Kidney epithelial cell (primary cell): ENCODE measurements at regions not wholly inside any gene's neighbourhood (a gene's known extent, or its start where the extent isn't known, plus 50 kb on each side); places are given as distances from the start of the nearest gene placed in this dataset.

Experiments used
- DNase-seq: peaks from one replicate; pipeline ENCODE4 v3.0.0-alpha.2; 2010; ENCODE audit warnings: low read depth
- H3K27me3 ChIP-seq: 2 replicates; pipeline ENCODE4 v1.6.0; 2011; ENCODE audit warnings: low read length; ENCODE audit not compliant: control insufficient read depth, insufficient read depth
- H3K36me3 ChIP-seq: 2 replicates; pipeline ENCODE4 v1.5.1; 2011; ENCODE audit warnings: low read length; ENCODE audit not compliant: control insufficient read depth, insufficient read depth
- H3K4me3 ChIP-seq: 2 replicates; pipeline ENCODE4 v1.5.1; 2011; ENCODE audit warnings: low read depth, mild to moderate bottlenecking, control low read depth, low read length
- CTCF ChIP-seq: IDR thresholded peaks from 2 replicates; pipeline ENCODE4 v1.5.1; 2011; ENCODE audit warnings: mild to moderate bottlenecking, moderate library complexity, low read length, control low read depth, inconsistent platforms; ENCODE audit not compliant: insufficient read depth, poor library complexity, severe bottlenecking

DNA sequence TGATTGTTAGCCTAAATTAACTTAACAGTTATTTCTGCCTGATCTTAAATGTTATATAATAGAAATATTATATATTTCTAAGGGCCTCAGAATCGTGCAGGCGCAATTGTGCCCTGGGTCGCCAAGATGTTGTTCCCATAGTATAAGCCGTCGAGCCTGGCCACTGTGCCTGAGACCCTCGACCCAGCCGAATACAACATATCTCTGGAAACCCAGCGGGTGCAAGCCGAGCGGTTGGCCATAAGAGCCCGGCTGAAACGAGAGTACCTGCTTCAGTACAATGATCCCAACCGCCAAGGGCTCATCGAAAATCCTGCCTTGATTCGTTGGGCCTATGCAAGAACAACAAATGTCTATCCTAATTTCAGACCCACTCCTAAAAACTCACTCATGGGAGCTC is 549.8 kb downstream of the KCTD8 start:
- no peaks in the 10 kb centered on the region for H3K36me3 ChIP-seq
- no peak for DNase-seq
- no peak overlapping the region for H3K4me3 ChIP-seq
- H3K27me3 ChIP-seq: no peaks in the 10 kb centered on the region
- no peak for TF ChIP-seq CTCF

- H3K36me3 ChIP-seq: no peaks in the 10 kb centered on the region
- TF ChIP-seq CTCF: no peak
- H3K27me3 ChIP-seq: no peaks in the 10 kb centered on the region
- H3K4me3 ChIP-seq: no peak overlapping the region
- DNase-seq: no peak
Observed at GRCh38 chr4:43903456-43903855, 545.2 kb downstream of the KCTD8 start.

GRCh38 chr4:43918377-43918776 is 530.2 kb downstream of the KCTD8 start:
- no peaks in the 10 kb centered on the region for H3K27me3 ChIP-seq
- no peak for DNase-seq
- H3K36me3 ChIP-seq: no peaks in the 10 kb centered on the region
- TF ChIP-seq CTCF: no peak
- no peak overlapping the region for H3K4me3 ChIP-seq

DNA sequence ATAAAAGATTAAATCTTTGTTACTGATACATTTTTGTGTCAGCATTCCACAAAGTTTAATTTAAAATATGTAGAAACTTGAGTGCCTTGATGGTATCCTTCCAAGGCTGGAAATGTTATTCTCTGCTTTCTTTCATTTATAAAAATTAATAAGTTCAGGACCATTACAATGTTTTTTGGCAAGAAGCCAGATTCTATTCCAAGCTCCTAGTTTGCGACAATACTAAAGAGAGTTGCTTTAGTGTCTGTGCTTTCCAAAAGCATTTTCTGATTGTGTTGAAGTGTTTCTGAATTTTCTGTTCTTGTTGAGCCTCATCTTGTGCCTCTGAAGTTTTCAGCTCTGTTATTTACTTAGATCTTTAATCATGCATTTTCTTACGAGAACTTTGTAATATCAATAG is 516.2 kb downstream of the KCTD8 start:
- DNase-seq: no peak
- no peak overlapping the region for H3K4me3 ChIP-seq
- TF ChIP-seq CTCF: no peak
- no peaks in the 10 kb centered on the region for H3K36me3 ChIP-seq
- no peaks in the 10 kb centered on the region for H3K27me3 ChIP-seq

DNA sequence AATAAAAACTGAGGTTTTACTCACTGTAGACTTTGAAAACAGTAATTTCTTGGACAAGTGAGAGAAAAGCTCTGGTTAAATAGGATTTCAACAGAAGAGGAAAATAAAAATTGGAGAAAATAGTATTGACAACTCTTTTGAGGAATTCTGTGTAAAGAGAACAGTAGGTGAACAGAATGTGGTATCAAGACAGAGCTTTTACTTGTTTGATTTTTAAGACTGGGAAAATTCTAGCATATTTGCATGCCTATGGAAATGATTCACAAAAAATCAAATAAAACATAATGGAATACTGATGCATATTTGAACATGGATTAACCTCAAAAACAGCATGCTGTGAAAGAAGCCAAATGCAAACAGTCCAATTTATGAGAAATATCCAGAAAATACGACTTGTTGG is 504.6 kb downstream of the KCTD8 start:
- no peak for DNase-seq
- H3K27me3 ChIP-seq: no peaks in the 10 kb centered on the region
- TF ChIP-seq CTCF: no peak
- H3K36me3 ChIP-seq: no peaks in the 10 kb centered on the region
- H3K4me3 ChIP-seq: no peak overlapping the region

- no peak for TF ChIP-seq CTCF
- no peak for DNase-seq
- H3K36me3 ChIP-seq: no peaks in the 10 kb centered on the region
- no peaks in the 10 kb centered on the region for H3K27me3 ChIP-seq
- no peak overlapping the region for H3K4me3 ChIP-seq
Observed at GRCh38 chr4:43959976-43960375, 488.6 kb downstream of the KCTD8 start.
